Glomerular visceral epithelial cell (primary cell): ENCODE measurements at regions not wholly inside any gene's neighbourhood (a gene's known extent, or its start where the extent isn't known, plus 50 kb on each side); places are given as distances from the start of the nearest gene placed in this dataset.
"Not testable (repeated sequence)": the region's sequence is repeated elsewhere in the genome, so short reads cannot be mapped to it uniquely, and the experiment has no call there.

Experiments
- DNase-seq: peaks from one replicate; pipeline ENCODE4 v3.0.0-alpha.2; 2016; ENCODE audit errors: extremely low spot score

GRCh38 chr10:120195984-120196712 lies 260.9 kb upstream of the PLPP4 start:
- DNase-seq, result no peak

- DNase-seq, result no peak
Observed at GRCh38 chr10:120204877-120205276, 252.2 kb upstream of the PLPP4 start.

GRCh38 chr10:120205368-120206018 lies 251.5 kb upstream of the PLPP4 start:
- DNase-seq, result no peak

- no peak for DNase-seq
Observed at GRCh38 chr10:120208488-120208887, 248.5 kb upstream of the PLPP4 start.

GRCh38 chr10:120209124-120209762 lies 247.8 kb upstream of the PLPP4 start:
- DNase-seq, result no peak

GRCh38 chr10:120212275-120212674 lies 244.8 kb upstream of the PLPP4 start:
- DNase-seq, result no peak

GRCh38 chr10:120213283-120213682 lies 243.7 kb upstream of the PLPP4 start:
- DNase-seq, result not testable (repeated sequence)

GRCh38 chr10:120217736-120218135 lies 239.3 kb upstream of the PLPP4 start:
- DNase-seq, result no peak

GRCh38 chr10:120221873-120222485 lies 235.0 kb upstream of the PLPP4 start:
- peak; percentile 47 for DNase-seq

- no peak for DNase-seq
Observed at GRCh38 chr10:120229641-120230040, 227.4 kb upstream of the PLPP4 start.

GRCh38 chr10:120239695-120240094 lies 217.3 kb upstream of the PLPP4 start:
- DNase-seq, result not testable (repeated sequence)

GRCh38 chr10:120251821-120252442 lies 205.1 kb upstream of the PLPP4 start:
- DNase-seq, result no peak

GRCh38 chr10:120253131-120253530 lies 203.9 kb upstream of the PLPP4 start:
- no peak for DNase-seq

GRCh38 chr10:120260456-120260855 lies 196.6 kb upstream of the PLPP4 start:
- no peak for DNase-seq

GRCh38 chr10:120262857-120263547 lies 194.0 kb upstream of the PLPP4 start:
- DNase-seq, result peak; percentile 30

- no peak for DNase-seq
Observed at GRCh38 chr10:120266022-120266421, 191.0 kb upstream of the PLPP4 start.

GRCh38 chr10:120270906-120271305 lies 186.1 kb upstream of the PLPP4 start:
- DNase-seq, result no peak

GRCh38 chr10:120271696-120272095 lies 185.3 kb upstream of the PLPP4 start:
- no peak for DNase-seq

- DNase-seq, result no peak
Observed at GRCh38 chr10:120272350-120272749, 184.7 kb upstream of the PLPP4 start.

GRCh38 chr10:120278069-120278468 lies 179.0 kb upstream of the PLPP4 start:
- no peak for DNase-seq

- no peak for DNase-seq
Observed at GRCh38 chr10:120279196-120279595, 177.8 kb upstream of the PLPP4 start.
